DND-41 (cell line): ENCODE measurements at regions not wholly inside any gene's neighbourhood (a gene's known extent, or its start where the extent isn't known, plus 50 kb on each side); places are given as distances from the start of the nearest gene placed in this dataset.

ENCODE experiments used
- EZH2 ChIP-seq: IDR thresholded peaks from 3 replicates; pipeline ENCODE4 v1.6.1; 2012; ENCODE audit warnings: borderline replicate concordance, low read depth, mild to moderate bottlenecking, moderate library complexity, low read length, inconsistent platforms; ENCODE audit not compliant: severe bottlenecking
- TF ChIP-seq, protein P1 (sequence below): IDR thresholded peaks from 2 replicates; pipeline ENCODE4 v1.5.1; 2012; ENCODE audit warnings: borderline replicate concordance, low read length, moderate library complexity, mild to moderate bottlenecking; ENCODE audit not compliant: poor library complexity, severe bottlenecking; ENCODE audit errors: extremely low read depth

DNA sequence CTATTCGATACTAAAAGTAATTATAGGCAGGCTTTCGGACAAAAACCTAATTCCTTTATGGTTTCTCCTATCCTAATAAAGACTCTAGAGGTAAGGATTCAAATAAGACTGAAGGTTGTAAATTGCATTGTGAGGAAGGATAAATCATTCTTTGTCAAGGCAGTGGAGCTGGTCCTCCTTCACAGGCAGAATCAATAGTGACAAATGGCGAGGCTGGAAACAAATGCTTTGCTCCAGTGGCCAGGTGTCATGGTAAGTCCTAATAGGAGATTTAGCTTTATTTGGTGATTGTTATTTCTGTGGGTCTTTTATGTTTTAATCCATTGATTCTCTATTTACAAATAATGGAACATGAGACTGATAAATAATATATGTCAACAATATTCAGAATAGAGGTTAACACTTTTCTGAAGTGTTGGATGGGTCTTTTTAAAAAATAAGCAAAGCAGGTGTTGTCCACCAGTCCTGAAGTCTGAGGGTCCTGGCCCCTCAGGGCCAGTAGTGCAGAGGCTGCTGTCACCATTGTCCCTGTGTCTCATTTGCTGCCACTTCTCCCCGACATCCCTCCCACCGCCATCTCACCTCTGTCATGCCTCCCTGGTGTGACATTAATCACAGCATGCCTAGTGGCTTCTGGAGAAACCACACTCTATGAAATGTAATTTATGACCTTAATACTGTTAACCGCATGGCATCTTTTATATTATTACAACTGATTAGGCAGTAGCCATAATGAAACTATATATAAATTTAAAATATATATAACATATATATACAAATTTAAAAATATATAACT, 120.9 kb upstream of the MAGI3 start:
- TF ChIP-seq, protein P1, sequence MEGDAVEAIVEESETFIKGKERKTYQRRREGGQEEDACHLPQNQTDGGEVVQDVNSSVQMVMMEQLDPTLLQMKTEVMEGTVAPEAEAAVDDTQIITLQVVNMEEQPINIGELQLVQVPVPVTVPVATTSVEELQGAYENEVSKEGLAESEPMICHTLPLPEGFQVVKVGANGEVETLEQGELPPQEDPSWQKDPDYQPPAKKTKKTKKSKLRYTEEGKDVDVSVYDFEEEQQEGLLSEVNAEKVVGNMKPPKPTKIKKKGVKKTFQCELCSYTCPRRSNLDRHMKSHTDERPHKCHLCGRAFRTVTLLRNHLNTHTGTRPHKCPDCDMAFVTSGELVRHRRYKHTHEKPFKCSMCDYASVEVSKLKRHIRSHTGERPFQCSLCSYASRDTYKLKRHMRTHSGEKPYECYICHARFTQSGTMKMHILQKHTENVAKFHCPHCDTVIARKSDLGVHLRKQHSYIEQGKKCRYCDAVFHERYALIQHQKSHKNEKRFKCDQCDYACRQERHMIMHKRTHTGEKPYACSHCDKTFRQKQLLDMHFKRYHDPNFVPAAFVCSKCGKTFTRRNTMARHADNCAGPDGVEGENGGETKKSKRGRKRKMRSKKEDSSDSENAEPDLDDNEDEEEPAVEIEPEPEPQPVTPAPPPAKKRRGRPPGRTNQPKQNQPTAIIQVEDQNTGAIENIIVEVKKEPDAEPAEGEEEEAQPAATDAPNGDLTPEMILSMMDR: no peak
- TF ChIP-seq EZH2: no peak
